ENCODE measurements at regions not wholly inside any gene's neighbourhood (a gene's known extent, or its start where the extent isn't known, plus 50 kb on each side); places are given as distances from the start of the nearest gene placed in this dataset.

DNA sequence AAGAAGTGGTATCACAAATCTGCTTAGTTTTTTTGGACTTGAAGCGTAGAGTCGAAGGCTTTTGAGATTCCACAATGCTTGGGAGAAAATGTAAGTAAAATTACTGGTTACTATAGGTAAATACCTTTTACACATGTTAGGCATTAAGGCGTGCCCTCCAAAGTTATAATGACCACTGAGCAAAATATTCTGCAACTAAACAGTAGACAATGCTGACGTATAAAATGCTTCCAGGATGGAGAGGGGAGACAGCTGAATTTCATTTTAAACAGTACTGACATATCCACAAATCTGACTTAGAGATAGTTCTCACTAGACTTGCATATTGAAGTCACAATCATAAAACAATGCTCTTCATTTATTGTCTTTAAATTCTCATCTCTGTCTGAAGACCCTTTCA lies 144.5 kb upstream of the DCN start:
- no peak for DNase-seq

DNA sequence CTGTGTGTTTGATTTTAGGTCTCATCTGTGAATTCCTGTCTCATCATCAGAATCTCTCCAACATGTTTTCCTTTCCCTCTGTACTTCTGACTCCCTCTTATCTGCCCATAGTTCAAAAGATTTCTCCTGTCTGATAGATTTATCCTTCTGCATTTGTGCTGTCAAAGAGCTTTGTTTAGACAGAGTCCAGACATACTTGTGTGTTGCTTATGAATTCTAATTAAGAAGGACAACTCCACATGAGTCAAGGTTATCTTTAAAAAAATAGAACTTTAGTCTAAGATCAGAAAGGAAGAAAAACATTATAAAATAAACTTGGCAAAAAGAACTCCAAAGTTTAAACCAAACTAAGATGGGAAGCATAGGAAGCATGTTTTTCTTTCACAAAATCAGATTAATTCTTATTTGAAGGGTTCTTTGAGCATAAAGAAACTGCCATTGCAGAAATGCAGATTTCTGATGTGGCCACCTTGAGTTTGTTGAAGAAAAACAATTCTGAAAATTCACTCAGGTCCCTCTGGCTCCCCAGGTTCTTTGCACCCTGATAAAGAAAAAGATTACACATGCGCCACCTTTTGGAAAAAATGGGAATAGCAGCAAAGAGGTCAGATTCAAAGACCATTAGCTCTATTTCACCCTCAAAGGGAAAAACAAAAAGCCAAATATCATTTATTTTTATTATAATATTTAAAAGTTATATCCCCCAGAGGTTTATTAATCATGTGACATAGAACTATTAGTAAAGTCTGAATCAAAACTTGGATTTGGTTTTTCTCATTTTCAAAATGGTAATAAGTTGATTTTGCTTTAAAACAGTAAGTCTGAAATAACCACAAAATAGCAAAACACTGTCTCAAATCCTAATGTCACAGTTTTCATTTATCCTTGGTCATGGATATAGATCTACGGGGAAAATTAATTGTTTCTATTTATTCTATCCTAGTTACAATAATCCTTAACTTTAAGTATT lies 143.7 kb upstream of the DCN start:
- DNase-seq: peak; percentile 9

DNA sequence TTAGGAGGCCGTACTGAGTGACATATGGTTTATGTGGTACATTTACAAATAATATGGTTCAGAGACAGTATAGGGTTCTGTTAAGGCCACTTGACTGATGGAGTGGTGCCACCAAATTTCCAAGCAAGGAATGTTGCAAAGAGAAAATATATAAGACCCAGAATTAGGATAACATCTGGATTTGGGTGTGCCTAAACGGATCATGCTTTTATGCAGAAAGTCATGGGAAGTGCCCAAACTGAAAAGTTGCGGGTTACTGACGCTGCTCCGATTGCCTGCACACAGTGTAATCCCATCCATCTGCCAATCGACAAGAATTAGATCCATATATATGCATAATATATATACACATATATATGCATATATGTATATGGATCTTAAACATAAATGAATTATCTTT lies 138.4 kb upstream of the DCN start:
- DNase-seq: no peak

DNA sequence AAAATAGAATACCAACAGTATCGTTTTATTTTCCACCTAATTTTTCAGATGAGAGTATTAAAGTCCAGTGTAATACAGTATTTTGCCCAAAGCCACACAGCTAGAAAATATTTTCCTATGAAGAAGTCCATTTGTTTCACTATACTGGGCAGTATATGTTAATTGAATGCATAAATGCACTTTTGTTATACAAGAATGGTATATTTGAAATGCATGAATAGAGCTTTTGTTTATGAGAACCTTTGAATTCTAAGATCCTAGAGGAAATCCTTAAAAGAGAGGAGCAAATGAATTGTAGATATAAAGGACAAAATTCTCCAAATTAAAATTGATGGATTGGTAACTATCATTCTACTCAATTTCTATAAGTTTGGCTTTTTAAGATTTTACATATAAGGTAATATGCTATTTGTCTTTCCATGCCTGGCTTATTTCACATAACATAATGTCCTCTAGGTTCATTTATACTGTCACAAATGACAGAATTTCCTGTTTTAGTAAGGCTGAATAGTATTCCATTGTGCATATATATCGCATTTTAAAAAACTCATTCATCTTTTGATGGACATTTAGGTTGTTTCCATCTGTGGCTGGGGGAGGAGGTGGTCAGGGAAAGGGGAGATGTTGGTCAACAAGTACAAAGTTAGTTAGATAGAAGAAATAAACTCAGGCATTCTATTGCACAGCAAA lies 136.6 kb upstream of the DCN start:
- no peak for DNase-seq

DNA sequence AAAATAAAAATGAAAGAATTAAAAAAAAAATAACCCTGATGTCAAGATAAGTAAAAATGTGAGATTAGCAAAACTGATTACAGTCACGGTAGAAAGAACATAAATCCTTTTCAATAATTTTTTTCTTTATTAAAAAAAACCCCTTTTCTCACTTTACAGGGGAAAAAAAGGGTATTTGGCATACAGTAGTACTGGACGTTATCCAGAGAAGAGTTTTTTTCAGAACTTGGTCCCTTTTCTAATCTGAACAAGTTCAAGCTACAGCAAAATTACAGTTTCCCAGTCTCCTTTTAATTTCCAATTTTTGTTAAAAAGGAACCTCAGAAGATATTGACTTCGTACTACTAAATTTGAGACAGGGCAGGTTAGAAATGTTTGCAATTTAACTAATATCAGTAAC lies 134.7 kb upstream of the DCN start:
- DNase-seq: no peak

DNA sequence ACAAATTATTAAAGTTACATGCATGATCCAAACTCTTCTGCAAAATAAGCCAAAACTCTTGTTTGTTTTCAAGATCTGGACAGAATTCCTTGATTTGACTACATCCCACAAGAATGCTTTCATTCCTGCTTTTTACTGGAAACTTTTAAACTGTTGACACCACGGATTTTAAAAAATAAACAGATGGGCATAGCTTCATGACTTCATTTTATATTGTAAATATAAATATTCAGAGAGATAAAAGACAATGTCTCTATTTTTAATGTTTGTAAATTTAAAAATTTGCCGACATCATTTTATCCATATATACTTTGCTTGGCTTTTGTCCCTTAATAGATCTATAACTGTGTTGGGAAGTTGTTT lies 134.3 kb upstream of the DCN start:
- no peak for DNase-seq

DNA sequence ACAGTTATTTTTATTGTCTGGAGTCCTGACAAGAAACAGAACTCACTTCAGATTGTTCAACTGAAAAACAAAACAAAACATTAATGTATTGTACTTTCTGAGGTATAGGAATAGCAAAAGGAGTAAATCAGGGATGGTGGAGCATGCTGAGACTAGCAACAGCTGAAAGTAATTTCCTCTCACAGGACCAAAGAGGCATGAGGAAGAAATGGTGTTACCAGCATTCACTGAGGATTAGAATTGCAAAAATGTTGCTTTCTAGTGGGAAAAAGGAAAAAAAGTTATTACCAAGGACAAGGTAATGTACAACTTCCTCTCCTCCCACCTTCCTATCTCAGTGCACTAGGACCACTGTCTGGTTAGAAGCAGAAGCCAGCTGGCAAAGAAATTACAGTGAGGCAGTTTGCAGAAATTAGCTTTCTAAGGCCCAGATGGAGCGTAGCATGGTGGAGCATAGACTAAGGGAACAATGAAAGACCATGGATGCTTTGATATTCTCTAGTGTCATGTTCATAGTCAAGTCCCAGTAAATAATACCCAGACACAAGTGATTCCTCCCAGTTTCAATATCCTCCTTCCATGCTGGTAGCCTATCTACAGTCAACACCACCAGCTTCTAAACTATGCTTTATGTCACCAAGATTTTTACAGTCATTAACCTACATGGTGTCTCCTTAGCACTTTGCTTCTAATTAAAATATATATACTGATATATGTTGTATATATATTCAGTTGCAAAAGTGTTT lies 133.7 kb upstream of the DCN start:
- no peak for DNase-seq

DNA sequence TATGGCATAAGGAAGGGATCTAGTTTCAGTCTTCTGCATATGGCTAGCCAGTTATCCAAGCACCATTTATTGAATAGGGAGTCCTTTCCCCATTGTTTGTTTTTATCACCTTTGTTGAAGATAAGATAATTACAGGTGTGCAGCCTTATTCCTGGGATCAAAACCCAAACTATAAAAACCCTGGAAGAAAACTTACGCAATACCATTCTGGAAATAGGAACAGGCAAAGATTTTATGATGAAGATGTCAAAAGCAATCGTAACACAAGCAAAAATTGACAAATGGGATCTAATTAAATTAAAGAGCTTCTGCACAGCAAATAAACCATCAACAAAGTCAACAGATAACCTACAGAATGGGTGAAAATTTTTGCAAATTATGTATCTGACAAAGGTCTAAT lies 128.5 kb upstream of the DCN start:
- no peak for DNase-seq

DNA sequence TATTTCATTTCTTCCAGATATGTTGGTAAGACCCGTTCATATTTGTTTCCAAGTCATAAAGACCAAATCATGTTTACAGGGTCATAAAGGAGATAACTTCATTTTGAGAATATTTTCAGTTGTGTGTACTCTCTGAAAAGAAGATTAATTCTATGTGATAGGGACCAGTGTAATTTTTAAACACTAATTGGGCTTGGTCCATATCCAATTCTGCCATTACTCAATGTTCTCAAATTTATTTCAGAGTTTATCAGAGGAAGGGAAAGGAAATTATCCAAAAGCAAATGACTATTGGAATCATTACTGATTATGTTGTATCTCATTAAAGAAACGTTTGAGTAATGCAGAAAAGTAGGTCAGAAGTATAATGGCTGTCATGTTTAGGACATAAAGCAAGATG lies 126.8 kb upstream of the DCN start:
- no peak for DNase-seq

DNA sequence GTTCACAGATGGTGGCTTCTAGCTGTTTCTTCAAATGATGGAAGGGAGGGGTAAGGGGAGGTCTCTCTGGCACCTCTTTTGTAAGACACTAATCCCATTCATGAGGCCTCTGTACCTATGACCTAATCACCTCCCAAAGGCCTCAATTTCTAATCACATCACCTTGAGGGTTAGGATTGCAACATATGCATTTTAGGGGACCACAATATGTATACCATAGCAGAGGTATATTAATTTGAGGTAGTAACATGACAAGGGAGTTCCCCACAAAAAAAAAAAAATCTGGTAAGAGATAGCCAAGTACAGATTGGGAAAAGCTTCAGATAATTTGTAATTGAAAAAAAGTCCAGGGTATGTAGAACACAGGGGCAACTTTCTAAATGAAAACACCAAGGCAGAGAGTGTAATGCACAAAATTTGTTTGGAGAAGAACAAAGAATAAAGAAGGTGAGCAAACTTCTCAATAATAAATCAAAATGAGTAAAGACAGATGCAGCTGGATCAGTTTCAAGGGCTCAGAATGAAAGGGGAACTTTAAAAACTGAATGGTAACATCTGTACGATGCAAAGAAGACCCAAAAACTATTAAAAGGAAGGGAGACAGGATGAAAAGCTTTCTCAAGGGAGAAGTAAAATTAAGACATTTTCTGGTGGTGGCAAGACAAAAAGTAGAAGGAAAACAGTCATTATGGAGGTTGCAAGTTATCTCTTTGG lies 125.5 kb upstream of the DCN start:
- DNase-seq: no peak

DNA sequence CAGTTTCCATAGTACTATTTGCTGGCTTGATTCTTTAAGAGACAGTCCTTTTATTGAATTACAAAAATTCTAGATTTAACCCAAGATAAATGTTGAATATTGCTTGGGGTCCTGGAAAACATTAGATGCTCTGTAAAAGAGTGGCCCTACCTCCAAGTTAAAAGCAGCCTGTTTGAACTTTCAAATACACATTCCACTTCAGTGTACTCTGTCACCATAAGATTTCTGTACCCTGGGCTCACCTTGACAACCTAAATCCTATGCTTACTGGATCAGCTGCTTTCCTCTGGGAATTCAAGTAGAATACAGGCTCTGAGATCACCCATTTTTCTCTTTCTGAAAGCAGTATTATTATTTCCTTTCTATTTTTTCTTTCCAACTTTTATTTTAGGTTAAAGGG lies 107.7 kb upstream of the DCN start:
- DNase-seq: no peak

DNA sequence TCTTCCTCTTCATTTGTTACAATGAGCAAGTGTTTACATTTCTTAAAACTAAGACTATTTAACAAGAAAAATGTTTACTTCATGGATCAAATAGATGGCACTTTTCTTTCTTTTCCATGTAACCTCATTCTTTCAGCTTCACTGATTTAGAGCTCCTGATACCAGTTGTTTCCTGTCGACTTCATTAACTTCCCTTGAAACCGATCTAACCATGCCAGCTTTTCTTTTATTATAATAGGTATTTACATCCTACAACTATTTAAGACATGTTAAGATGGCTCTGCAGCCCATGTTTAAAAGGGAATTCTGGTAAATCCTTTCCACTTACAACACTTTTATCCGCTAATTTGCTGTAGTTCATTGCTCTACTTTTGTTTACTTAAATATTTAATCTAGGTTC lies 107.3 kb upstream of the DCN start:
- DNase-seq: no peak

DNA sequence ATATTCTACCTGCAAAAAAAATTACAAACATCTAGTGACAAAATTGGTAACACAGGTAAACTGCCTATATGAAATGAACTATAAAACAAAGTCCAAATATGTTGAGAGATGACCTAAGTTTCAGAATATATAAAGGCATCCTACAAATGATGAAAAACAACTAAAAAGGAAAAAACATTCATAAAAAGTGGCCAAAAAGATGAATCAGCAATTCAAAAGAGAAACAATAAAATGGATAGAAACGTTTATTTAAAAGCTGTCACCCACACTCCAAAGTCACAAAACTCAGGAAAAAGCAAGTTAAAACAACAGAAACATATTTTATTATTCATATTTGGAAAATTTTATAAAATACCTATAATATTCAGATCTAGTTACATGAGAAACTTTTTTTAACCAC lies 106.5 kb upstream of the DCN start:
- DNase-seq: no peak

DNA sequence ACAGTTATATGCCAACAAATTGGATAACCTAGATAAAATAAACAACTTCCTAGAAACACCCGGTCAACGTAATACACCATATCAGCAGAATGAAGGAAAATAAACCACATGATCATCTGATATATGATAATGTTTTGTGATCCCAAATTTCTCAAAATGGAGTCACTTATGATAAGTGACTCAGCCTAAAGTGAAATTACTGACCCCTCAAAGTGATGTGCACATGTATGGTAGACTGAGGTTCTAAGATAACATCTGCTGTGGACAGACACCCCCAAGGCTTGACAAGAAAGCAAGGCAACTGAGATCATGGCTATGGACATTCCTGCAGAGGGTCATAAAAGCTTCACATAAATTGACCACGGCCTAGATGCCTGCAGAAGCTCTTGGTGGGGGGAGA lies 105.1 kb upstream of the DCN start:
- DNase-seq: no peak

DNA sequence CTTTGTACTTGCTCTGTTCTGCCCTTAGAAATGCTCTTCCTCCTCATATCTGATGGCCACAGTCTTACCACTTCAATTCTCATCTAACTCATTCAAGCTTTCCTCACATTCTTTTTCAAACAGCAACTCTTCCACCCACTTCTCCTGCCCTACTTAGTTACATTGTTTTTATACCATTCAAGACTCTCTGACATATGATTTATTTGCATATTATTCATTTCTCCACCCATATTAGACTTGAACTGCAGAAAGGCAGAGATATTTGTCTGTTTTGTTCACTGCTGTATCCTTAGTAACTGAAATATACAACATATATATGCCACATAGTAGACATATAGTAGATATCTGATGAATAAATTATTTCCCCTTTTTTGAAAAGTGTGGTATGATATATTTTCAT lies 95.5 kb upstream of the DCN start:
- no peak for DNase-seq

DNA sequence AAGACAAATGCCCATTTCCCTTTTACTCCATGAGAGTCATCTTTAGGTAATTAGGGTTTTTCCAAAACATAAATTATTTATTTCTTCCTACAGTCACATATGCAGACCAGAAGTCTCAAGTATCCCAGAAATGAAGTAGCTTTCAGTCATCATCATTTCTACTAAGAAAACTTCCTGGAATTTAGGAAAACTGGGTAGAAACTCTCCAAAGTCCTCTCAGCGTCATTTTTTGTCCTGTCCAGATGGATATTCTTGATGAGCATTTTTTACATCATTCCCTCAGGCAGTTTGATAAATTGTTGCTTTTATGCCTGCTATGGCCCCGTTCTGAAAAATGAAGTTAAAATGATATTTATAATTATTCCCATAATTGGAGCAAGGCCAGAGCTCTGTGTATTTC lies 93.9 kb upstream of the DCN start:
- DNase-seq: no peak

DNA sequence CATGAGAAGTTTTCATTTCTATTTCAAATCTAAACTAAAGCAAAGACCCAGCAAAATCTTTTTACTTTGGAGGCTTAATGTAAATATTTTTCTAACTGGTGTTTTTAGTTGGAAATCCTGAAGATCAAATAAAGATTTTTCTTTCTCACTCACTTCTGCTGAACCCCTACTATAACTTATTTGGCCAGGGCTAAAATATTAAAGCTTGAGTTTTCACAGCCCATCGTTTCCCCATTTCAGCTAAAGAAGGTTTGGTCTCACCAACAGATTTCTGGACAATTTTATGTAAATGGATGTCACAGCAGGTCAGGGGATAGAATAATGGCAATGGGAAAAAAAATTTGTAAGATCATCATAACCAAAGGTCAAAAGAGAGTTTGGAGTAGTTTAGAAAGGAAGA lies 92.7 kb upstream of the DCN start:
- DNase-seq: no peak

DNA sequence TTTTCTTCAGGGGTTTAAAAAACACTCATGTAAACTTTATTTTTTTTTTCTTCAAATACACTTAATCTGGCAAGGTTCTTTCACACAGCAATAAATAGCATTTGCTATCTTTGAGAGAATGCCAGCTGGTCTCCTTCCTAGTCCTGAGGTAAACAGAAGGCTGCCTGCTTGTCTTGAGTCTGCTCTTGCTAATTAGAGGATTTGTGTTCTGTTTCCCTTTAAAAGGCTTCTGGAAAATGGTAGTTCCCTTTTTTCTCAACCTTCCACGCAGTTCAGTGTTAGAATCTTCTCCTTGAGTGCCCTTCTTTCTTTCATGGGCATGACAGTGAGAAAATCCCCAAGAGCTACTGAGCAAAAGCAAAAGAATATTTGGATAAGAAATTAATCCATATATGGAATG lies 92.3 kb upstream of the DCN start:
- no peak for DNase-seq

DNA sequence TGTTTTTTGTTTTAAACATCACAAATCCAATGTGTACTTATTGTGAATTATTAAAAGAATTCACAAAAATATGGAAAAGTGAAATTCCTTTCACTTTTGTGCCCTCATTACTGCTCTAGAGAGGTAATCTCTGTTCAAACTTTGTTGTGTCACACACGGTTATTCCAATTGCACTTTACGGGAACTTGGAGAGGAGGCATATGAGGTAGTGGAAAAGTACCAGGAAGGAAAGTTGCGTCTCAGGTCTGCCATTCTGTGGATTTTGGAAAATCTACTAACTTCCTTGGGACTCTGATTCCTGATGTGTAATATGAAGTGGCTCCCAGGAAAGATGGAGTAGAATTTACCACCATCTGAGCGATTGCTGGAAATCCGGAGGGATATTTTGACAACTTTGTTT lies 90.9 kb upstream of the DCN start:
- DNase-seq: no peak

DNA sequence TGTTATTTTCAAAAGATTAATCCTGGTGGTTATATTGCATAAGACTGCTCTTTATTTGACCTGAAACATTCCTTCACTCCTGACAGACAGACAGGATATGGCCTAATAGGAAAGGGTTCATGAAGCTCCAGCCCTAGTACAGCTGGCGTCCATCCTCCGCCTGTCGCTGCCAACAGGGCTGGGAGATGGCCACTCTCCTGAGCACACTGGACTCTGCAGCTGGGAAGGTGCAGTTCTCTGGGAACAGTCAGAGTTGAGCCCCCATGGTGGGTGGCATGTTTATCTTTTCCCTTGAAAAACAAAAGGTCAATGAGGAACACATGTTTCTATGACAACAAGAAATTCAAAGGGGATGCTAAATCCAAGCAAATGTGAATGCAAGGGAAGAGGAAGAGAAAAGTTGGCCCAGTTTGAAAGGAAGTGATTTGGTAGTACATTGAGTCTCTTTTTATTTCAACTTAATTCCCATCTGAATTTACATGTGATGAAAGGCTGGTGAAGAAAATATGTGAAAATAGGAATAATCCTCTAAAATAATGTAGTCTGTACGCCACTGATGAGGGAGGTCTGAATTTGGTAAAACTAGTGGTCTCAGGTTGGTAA lies 89.9 kb upstream of the DCN start:
- no peak for DNase-seq

DNA sequence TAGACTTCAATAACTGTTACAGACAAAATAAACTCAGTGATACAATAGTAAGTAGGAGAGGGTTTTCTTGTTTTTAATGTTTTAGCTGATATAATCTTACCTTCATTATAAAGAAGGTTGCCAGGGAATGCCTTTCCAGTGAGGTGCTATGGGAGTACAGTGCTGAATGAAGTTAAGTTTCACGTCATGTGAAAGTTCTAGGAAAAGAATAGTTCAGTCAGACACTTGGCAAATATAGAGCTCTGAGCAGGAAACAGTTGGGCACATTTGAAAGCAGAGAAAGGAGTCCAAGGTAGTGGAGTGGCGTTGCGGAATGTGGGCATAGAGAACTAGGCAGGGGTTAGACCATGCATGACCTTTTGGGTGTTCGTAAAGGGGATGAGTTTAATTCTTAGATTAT lies 88.6 kb upstream of the DCN start:
- DNase-seq: no peak

DNA sequence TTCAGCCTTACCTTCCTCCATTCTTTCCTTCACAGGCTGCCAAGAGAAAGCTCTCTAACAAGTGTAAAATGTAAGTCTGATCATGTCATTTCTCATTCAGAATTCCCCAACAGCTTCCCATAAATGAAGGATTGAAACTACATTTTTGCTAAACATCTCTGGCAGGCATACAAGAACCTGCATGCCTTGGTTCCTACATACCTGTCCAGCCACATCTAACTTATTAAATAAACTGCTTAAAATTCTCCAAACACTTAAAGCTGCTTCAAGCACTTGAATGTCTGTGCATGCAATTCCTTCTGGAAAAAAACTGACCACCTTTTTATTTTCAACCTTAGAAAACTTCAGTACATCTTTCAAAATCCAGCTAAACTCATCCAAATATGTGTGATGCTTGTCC lies 84.4 kb upstream of the DCN start:
- no peak for DNase-seq

DNA sequence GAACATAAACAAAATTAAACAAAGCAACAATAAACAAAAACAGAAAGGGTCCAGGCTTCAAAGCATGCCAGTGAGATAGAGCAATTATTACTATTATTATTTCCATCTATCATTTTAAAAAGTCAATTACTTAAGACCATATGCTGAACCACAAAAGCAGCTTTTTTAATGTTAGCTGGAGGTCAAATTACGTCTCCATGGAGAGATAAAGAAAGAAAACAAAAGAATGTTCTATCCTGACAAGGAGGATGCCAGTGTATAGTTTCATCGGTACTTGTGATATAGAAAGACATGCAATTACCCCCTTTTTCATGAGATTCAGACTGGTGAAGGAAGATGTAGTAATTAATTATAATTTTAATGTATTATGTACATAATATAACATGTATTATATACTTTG lies 81.6 kb upstream of the DCN start:
- DNase-seq: no peak

Measured in NCI-H146 (cell line).